ENCODE measurements at regions not wholly inside any gene's neighbourhood (a gene's known extent, or its start where the extent isn't known, plus 50 kb on each side); places are given as distances from the start of the nearest gene placed in this dataset.

GRCh38 chr3:73804204-73804603 lies 179.5 kb upstream of the PDZRN3 start:
- TF ChIP-seq, protein P1, sequence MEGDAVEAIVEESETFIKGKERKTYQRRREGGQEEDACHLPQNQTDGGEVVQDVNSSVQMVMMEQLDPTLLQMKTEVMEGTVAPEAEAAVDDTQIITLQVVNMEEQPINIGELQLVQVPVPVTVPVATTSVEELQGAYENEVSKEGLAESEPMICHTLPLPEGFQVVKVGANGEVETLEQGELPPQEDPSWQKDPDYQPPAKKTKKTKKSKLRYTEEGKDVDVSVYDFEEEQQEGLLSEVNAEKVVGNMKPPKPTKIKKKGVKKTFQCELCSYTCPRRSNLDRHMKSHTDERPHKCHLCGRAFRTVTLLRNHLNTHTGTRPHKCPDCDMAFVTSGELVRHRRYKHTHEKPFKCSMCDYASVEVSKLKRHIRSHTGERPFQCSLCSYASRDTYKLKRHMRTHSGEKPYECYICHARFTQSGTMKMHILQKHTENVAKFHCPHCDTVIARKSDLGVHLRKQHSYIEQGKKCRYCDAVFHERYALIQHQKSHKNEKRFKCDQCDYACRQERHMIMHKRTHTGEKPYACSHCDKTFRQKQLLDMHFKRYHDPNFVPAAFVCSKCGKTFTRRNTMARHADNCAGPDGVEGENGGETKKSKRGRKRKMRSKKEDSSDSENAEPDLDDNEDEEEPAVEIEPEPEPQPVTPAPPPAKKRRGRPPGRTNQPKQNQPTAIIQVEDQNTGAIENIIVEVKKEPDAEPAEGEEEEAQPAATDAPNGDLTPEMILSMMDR (conservative IDR thresholded peaks at IDR 0.05): no peak
- TF ChIP-seq EZH2 (IDR thresholded peaks at IDR 0.05; ENCODE audit: low read depth): no peak

All from PC-9 (cell line).